A549 (cell line): ENCODE measurements at regions not wholly inside any gene's neighbourhood (a gene's known extent, or its start where the extent isn't known, plus 50 kb on each side); places are given as distances from the start of the nearest gene placed in this dataset.

Experiments used
- CHD2 ChIP-seq: fragments of 150-350 bp; IDR thresholded peaks from 2 replicates; pipeline ENCODE4 v1.6.1; 2014; ENCODE audit warnings: low read length; ENCODE audit not compliant: partially characterized antibody
- CTCF ChIP-seq: fragments of >200 bp; sonication (Bioruptor Twin); formaldehyde crosslinking; IDR thresholded peaks from 3 replicates; pipeline ENCODE4 v1.5.1; 2016
- HOXB13 ChIP-seq: fragments of 250-450 bp; sonication (Bioruptor Pico); IDR thresholded peaks from 2 replicates; pipeline ENCODE4 v1.5.0; 2020; ENCODE audit warnings: low read depth, mild to moderate bottlenecking, moderate library complexity
- MAX ChIP-seq: IDR thresholded peaks from 2 replicates; pipeline ENCODE4 v1.6.1; 2012
- MYC ChIP-seq: IDR thresholded peaks from 2 replicates; pipeline ENCODE4 v1.6.1; 2012; ENCODE audit warnings: mild to moderate bottlenecking, inconsistent platforms, low read length, improper control_type of control experiment, borderline replicate concordance
- PHF8 ChIP-seq: fragments of 200-600 bp; sonication (generic); IDR thresholded peaks from 2 replicates; pipeline ENCODE4 v1.6.1; 2016; ENCODE audit warnings: low read depth, mild to moderate bottlenecking, antibody characterized with exemption, moderate library complexity, borderline replicate concordance
- REST ChIP-seq: fragments of 200-600 bp; sonication (generic); IDR thresholded peaks from 2 replicates; pipeline ENCODE4 v1.6.1; 2016; ENCODE audit warnings: antibody characterized with exemption, mild to moderate bottlenecking, moderate library complexity
- SREBF2 ChIP-seq: fragments of 450-650 bp; IDR thresholded peaks from 2 replicates; pipeline ENCODE4 v1.6.1; 2014; ENCODE audit warnings: mild to moderate bottlenecking, moderate library complexity

GRCh38 chr2:166812166-166812891 lies 76.0 kb upstream of the XIRP2 start:
- TF ChIP-seq PHF8 (no peak), SREBF2 (no peak), REST (no peak), MYC (no peak), CTCF (no peak), MAX (no peak), HOXB13 (CRISPR knock-in tag) (no peak), CHD2 (no peak)
